ENCODE measurements at regions not wholly inside any gene's neighbourhood (a gene's known extent, or its start where the extent isn't known, plus 50 kb on each side); places are given as distances from the start of the nearest gene placed in this dataset.
A peak's percentile ranks its signal among the peaks of the same experiment; 100 is the strongest.

- H3K36me3 Mint-ChIP-seq, result peaks cover 2% of the 10 kb centered on the region
- peaks cover 2% of the 10 kb centered on the region for H3K27me3 Mint-ChIP-seq (ENCODE audit: low read depth)
- TF ChIP-seq CTCF (IDR thresholded peaks at IDR 0.05; ENCODE audit: unreplicated experiment), result no peak
- H3K9me3 Mint-ChIP-seq, result peaks cover 6% of the 10 kb centered on the region
- H3K4me3 Mint-ChIP-seq, result peak overlapping the region; percentile 10
- no peak for DNase-seq (ENCODE audit: low spot score in 2 of 2, unreplicated experiment in 2 of 2)
- H3K27ac Mint-ChIP-seq, result peak overlapping the region; percentile 80
- peaks cover 55% of the 10 kb centered on the region for H3K4me1 Mint-ChIP-seq
These were observed 150.1 kb upstream of the CTAGE1 start for GRCh38 chr18:22567794-22568193.

- peaks cover 47% of the 10 kb centered on the region for H3K4me1 Mint-ChIP-seq
- DNase-seq (ENCODE audit: low spot score in 2 of 2, unreplicated experiment in 2 of 2), result no peak
- peaks cover 2% of the 10 kb centered on the region for H3K27me3 Mint-ChIP-seq (ENCODE audit: low read depth)
- peaks cover 6% of the 10 kb centered on the region for H3K9me3 Mint-ChIP-seq
- TF ChIP-seq CTCF (IDR thresholded peaks at IDR 0.05; ENCODE audit: unreplicated experiment), result no peak
- no peak overlapping the region for H3K4me3 Mint-ChIP-seq
- H3K27ac Mint-ChIP-seq, result no peak overlapping the region
- H3K36me3 Mint-ChIP-seq, result peaks cover 2% of the 10 kb centered on the region
These were observed 152.8 kb upstream of the CTAGE1 start for GRCh38 chr18:22570492-22570891.

GRCh38 chr18:22572341-22572740 lies 154.6 kb upstream of the CTAGE1 start:
- peaks cover 31% of the 10 kb centered on the region for H3K4me1 Mint-ChIP-seq
- peaks cover 2% of the 10 kb centered on the region for H3K36me3 Mint-ChIP-seq
- TF ChIP-seq CTCF (IDR thresholded peaks at IDR 0.05; ENCODE audit: unreplicated experiment), result no peak
- peak overlapping the region; percentile 28 for H3K27ac Mint-ChIP-seq
- no peak overlapping the region for H3K4me3 Mint-ChIP-seq
- no peak for DNase-seq (ENCODE audit: low spot score in 2 of 2, unreplicated experiment in 2 of 2)
- peaks cover 2% of the 10 kb centered on the region for H3K27me3 Mint-ChIP-seq (ENCODE audit: low read depth)
- H3K9me3 Mint-ChIP-seq, result peaks cover 6% of the 10 kb centered on the region

- H3K27me3 Mint-ChIP-seq (ENCODE audit: low read depth), result no peaks in the 10 kb centered on the region
- DNase-seq (ENCODE audit: low spot score in 2 of 2, unreplicated experiment in 2 of 2), result no peak
- H3K4me1 Mint-ChIP-seq, result peaks cover 6% of the 10 kb centered on the region
- H3K9me3 Mint-ChIP-seq, result peaks cover 6% of the 10 kb centered on the region
- no peak overlapping the region for H3K4me3 Mint-ChIP-seq
- no peak overlapping the region for H3K27ac Mint-ChIP-seq
- no peak for TF ChIP-seq CTCF (IDR thresholded peaks at IDR 0.05; ENCODE audit: unreplicated experiment)
- no peaks in the 10 kb centered on the region for H3K36me3 Mint-ChIP-seq
These were observed 161.6 kb upstream of the CTAGE1 start for GRCh38 chr18:22579271-22579670.

GRCh38 chr18:22585333-22585732 lies 167.6 kb upstream of the CTAGE1 start:
- peaks cover 1% of the 10 kb centered on the region for H3K27me3 Mint-ChIP-seq (ENCODE audit: low read depth)
- no peak overlapping the region for H3K4me3 Mint-ChIP-seq
- H3K9me3 Mint-ChIP-seq, result peaks cover 13% of the 10 kb centered on the region
- H3K27ac Mint-ChIP-seq, result peak overlapping the region; percentile 51
- no peak for DNase-seq (ENCODE audit: low spot score in 2 of 2, unreplicated experiment in 2 of 2)
- no peak for TF ChIP-seq CTCF (IDR thresholded peaks at IDR 0.05; ENCODE audit: unreplicated experiment)
- peaks cover 6% of the 10 kb centered on the region for H3K36me3 Mint-ChIP-seq
- H3K4me1 Mint-ChIP-seq, result peaks cover 22% of the 10 kb centered on the region

GRCh38 chr18:22585821-22586220 lies 168.1 kb upstream of the CTAGE1 start:
- peaks cover 3% of the 10 kb centered on the region for H3K27me3 Mint-ChIP-seq (ENCODE audit: low read depth)
- no peak for DNase-seq (ENCODE audit: low spot score in 2 of 2, unreplicated experiment in 2 of 2)
- H3K27ac Mint-ChIP-seq, result peak overlapping the region; percentile 57
- H3K9me3 Mint-ChIP-seq, result peaks cover 16% of the 10 kb centered on the region
- peaks cover 6% of the 10 kb centered on the region for H3K36me3 Mint-ChIP-seq
- no peak for TF ChIP-seq CTCF (IDR thresholded peaks at IDR 0.05; ENCODE audit: unreplicated experiment)
- no peak overlapping the region for H3K4me3 Mint-ChIP-seq
- peaks cover 22% of the 10 kb centered on the region for H3K4me1 Mint-ChIP-seq
